Left lung (tissue), 4 donors: ENCODE measurements at regions not wholly inside any gene's neighbourhood (a gene's known extent, or its start where the extent isn't known, plus 50 kb on each side); places are given as distances from the start of the nearest gene placed in this dataset.

Experiments used
- ATAC-seq: fragments of 200-7000 bp; cut with Tn5 transposase; one replicate; pipeline ENCODE4 v1.9.1; 2020; ENCODE audit warnings: moderate library complexity
- DNase-seq, 4 donors: peaks; one replicate each; pipeline ENCODE4 v3.0.0-alpha.2; 2013 to 2020
- H3K27ac ChIP-seq, 2 donors: fragments of 200-600 bp; sonication (generic) in 1 of 2; one replicate each; pipeline versions ENCODE4 v1.5.0 to v1.8.0; 2020 to 2021
- H3K27me3 ChIP-seq, 2 donors: fragments of 200-600 bp; sonication (generic) in 1 of 2; one replicate each; pipeline versions ENCODE4 v1.5.0 to v1.8.0; 2020 to 2021
- H3K36me3 ChIP-seq, 2 donors: fragments of 200-600 bp; sonication (generic) in 1 of 2; one replicate each; pipeline versions ENCODE4 v1.5.0 to v1.8.0; 2020 to 2021
- H3K4me1 ChIP-seq, 2 donors: fragments of 200-600 bp; one replicate each; pipeline ENCODE4 v1.8.0; 2021
- H3K4me3 ChIP-seq, 2 donors: fragments of 200-600 bp; sonication (generic) in 1 of 2; one replicate each; pipeline versions ENCODE4 v1.5.0 to v1.8.0; 2020 to 2021; ENCODE audit warnings: mild to moderate bottlenecking in 1 of 2
- H3K9me3 ChIP-seq, 2 donors: fragments of 200-600 bp; sonication (generic) in 1 of 2; one replicate each; pipeline versions ENCODE4 v1.5.0 to v1.8.0; 2020 to 2021
- CTCF ChIP-seq, 2 donors: fragments of 200-600 bp; sonication (generic) in 1 of 2; IDR thresholded peaks; one replicate each; pipeline versions ENCODE4 v1.5.0 to v1.8.0; 2021; ENCODE audit warnings: antibody characterized with exemption in 2 of 2
- intact Hi-C, 2 donors: fragments of 100-400 bp; cut with DNase I; formaldehyde crosslinking; loops; one replicate each; pipeline versions ENCODE4 v1.11.2 to v1.14.2; 2022
- donor health status: DM: no; HTN: yes; CAD: no.
- donor health status: DM: no; HTN: no; CAD: no.

GRCh38 chr12:124148481-124149273, 146.2 kb upstream of the RFLNA start:
- Histone ChIP-seq H3K4me3 (no peak overlapping the region), H3K4me1 (no peaks in the 10 kb centered on the region), H3K36me3 (no peaks in the 10 kb centered on the region), H3K9me3 (no peaks in the 10 kb centered on the region), H3K27ac (no peak overlapping the region), H3K27me3 (no peaks in the 10 kb centered on the region)
- no peak for TF ChIP-seq CTCF (IDR thresholded peaks at IDR 0.05)
- intact Hi-C loops: no loop called here
- DNase-seq: no peak
- ATAC-seq: no peak

- intact Hi-C loops: no loop called here
- peak; percentile 47 for ATAC-seq
- H3K27ac ChIP-seq: no peak overlapping the region
Observed at GRCh38 chr12:124149287-124149686, 145.6 kb upstream of the RFLNA start.

GRCh38 chr12:124150168-124150567, 144.7 kb upstream of the RFLNA start:
- Histone ChIP-seq H3K4me1 (no peaks in the 10 kb centered on the region), H3K9me3 (no peaks in the 10 kb centered on the region), H3K4me3 (no peak overlapping the region), H3K27ac (no peak overlapping the region), H3K27me3 (no peaks in the 10 kb centered on the region), H3K36me3 (no peaks in the 10 kb centered on the region)
- DNase-seq (no peak), ATAC-seq (no peak)
- TF ChIP-seq CTCF (IDR thresholded peaks at IDR 0.05): no peak
- intact Hi-C loops: no loop called here

More at GRCh38 chr12:124149287-124149686, 145.6 kb upstream of the RFLNA start:
- no peak for TF ChIP-seq CTCF (IDR thresholded peaks at IDR 0.05)
- Histone ChIP-seq H3K4me3 (no peak overlapping the region), H3K27me3 (no peaks in the 10 kb centered on the region), H3K36me3 (no peaks in the 10 kb centered on the region), H3K9me3 (no peaks in the 10 kb centered on the region), H3K4me1 (no peaks in the 10 kb centered on the region)
- DNase-seq: no peak

GRCh38 chr12:124151583-124151982, 143.3 kb upstream of the RFLNA start:
- DNase-seq: no peak
- TF ChIP-seq CTCF (IDR thresholded peaks at IDR 0.05): no peak

GRCh38 chr12:124152731-124153130, 142.2 kb upstream of the RFLNA start:
- ATAC-seq (no peak), DNase-seq (no peak)
- Histone ChIP-seq H3K9me3 (no peaks in the 10 kb centered on the region), H3K4me3 (no peak overlapping the region), H3K27ac (no peak overlapping the region), H3K36me3 (no peaks in the 10 kb centered on the region), H3K4me1 (no peaks in the 10 kb centered on the region), H3K27me3 (no peaks in the 10 kb centered on the region)
- intact Hi-C loops: no loop called here
- no peak for TF ChIP-seq CTCF (IDR thresholded peaks at IDR 0.05)

More at GRCh38 chr12:124151583-124151982, 143.3 kb upstream of the RFLNA start:
- Histone ChIP-seq H3K36me3 (no peaks in the 10 kb centered on the region), H3K27ac (no peak overlapping the region), H3K4me3 (no peak overlapping the region), H3K4me1 (no peaks in the 10 kb centered on the region), H3K27me3 (no peaks in the 10 kb centered on the region), H3K9me3 (no peaks in the 10 kb centered on the region)
- ATAC-seq: no peak
- intact Hi-C loops: no loop called here
